HCT116 (cell line): ENCODE measurements at regions not wholly inside any gene's neighbourhood (a gene's known extent, or its start where the extent isn't known, plus 50 kb on each side); places are given as distances from the start of the nearest gene placed in this dataset.

ENCODE experiments used
- ATAC-seq: fragments of 200-7000 bp; cut with Tn5 transposase; 2 replicates; pipeline ENCODE4 v1.9.1; 2020; ENCODE audit warnings: mild to moderate bottlenecking, moderate library complexity
- BruUV-seq: library from RNA; stranded (reverse); fragments of 400-500 nt; replicated peaks from 2 replicates; lab custom pipeline; 2021; lab: Mats Ljungman, UMichigan
- CTCF ChIA-PET: fragments of 300-600 bp; sonication (Branson Sonifier 250); formaldehyde crosslinking; loops from one replicate; lab custom pipeline; 2021; ENCODE audit warnings: antibody characterized with exemption; lab: Charles Lee
- POLR2A ChIA-PET: fragments of 300-600, 350-600 bp; sonication (Branson Sonifier 250); formaldehyde crosslinking; loops from one replicate; lab custom pipeline; 2021; ENCODE audit warnings: antibody characterized with exemption; lab: Charles Lee
- RAD21 ChIA-PET, 2 experiments: fragments of 300-600 bp; sonication (Branson Sonifier 250); formaldehyde crosslinking; loops; one replicate each; lab custom pipeline; 2023; ENCODE audit warnings: low total read pairs in 2 of 2; ENCODE audit not compliant: uncharacterized antibody in 2 of 2, unreplicated experiment in 2 of 2, low non-redundant PET in 1 of 2; lab: Charles Lee
- DNase-seq: peaks from one replicate; pipeline ENCODE4 v3.0.0-alpha.2; 2010; ENCODE audit warnings: low read depth, low spot score
- H2AFZ ChIP-seq: fragments of 200-600 bp; shearing (Covaris generic), sonication (generic); 2 replicates; pipeline ENCODE4 v1.6.1; 2017; ENCODE audit warnings: low read depth, mixed run types, mixed read lengths, antibody characterized with exemption, low read length; ENCODE audit not compliant: poor library complexity, severe bottlenecking
- H3K27ac ChIP-seq: 2 replicates; pipeline ENCODE4 v1.5.1; 2012; ENCODE audit warnings: low read depth, low read length
- H3K27me3 ChIP-seq: fragments of 200-600 bp; sonication (generic); 2 replicates; pipeline ENCODE4 v1.6.1; 2016; ENCODE audit warnings: mixed run types, low read length, mixed read lengths; ENCODE audit not compliant: insufficient read depth
- H3K36me3 ChIP-seq, 2 experiments: fragments of 200-500 bp in 1 of 2; fragments of 200-600 bp in 1 of 2; sonication (Bioruptor generic) in 1 of 2; sonication (generic) in 1 of 2; 2 replicates each; pipeline versions ENCODE4 v1.5.1 to v1.6.1; 2014 to 2016; ENCODE audit warnings: low read length in 2 of 2, inconsistent platforms in 1 of 2, mixed read lengths in 1 of 2, mixed run types in 1 of 2; ENCODE audit not compliant: insufficient read depth in 2 of 2, control insufficient read depth in 1 of 2
- H3K4me1 ChIP-seq, 2 experiments: fragments of 200-600 bp in 1 of 2; sonication (generic) in 1 of 2; 2 replicates each; pipeline versions ENCODE4 v1.5.1 to v1.6.1; 2012 to 2017; ENCODE audit warnings: low read length in 2 of 2, inconsistent platforms in 1 of 2, mild to moderate bottlenecking in 1 of 2, mixed read lengths in 1 of 2, mixed run types in 1 of 2, moderate library complexity in 1 of 2; ENCODE audit not compliant: insufficient read depth in 2 of 2, control insufficient read depth in 1 of 2
- H3K4me2 ChIP-seq: fragments of 200-600 bp; sonication (generic); 2 replicates; pipeline ENCODE4 v1.6.1; 2017; ENCODE audit warnings: mixed run types, low read length, mixed read lengths
- H3K4me3 ChIP-seq, 2 experiments: fragments of 200-600 bp in 1 of 2; sonication (generic) in 1 of 2; replicated peaks in 1 of 2; 2 replicates each; pipeline ENCODE4 v1.5.1; 2011 to 2016; ENCODE audit warnings: low read length in 2 of 2, control low read depth in 1 of 2, low read depth in 1 of 2, mild to moderate bottlenecking in 1 of 2, mixed read lengths in 1 of 2, mixed run types in 1 of 2
- H3K79me2 ChIP-seq: fragments of 200-600 bp; sonication (generic); 2 replicates; pipeline ENCODE4 v1.6.1; 2017; ENCODE audit warnings: mild to moderate bottlenecking, mixed run types, low read length, moderate library complexity, mixed read lengths; ENCODE audit not compliant: insufficient read depth
- H3K9ac ChIP-seq: fragments of 200-600 bp; sonication (generic); 2 replicates; pipeline ENCODE4 v1.6.1; 2016; ENCODE audit warnings: low read length, mixed read lengths
- H3K9me2 ChIP-seq: fragments of 200-600 bp; sonication (generic), shearing (Covaris generic); 2 replicates; pipeline ENCODE4 v1.6.1; 2017; ENCODE audit warnings: mixed run types, mild to moderate bottlenecking, moderate library complexity; ENCODE audit not compliant: insufficient read depth
- H3K9me3 ChIP-seq, 2 experiments: fragments of 200-500 bp in 1 of 2; fragments of 200-600 bp in 1 of 2; sonication (Bioruptor generic) in 1 of 2; sonication (generic) in 1 of 2; 2 replicates each; pipeline ENCODE4 v1.6.1; 2014 to 2017; ENCODE audit warnings: low read length in 2 of 2, mixed read lengths in 2 of 2, inconsistent platforms in 1 of 2, low read depth in 1 of 2, mild to moderate bottlenecking in 1 of 2, mixed run types in 1 of 2, moderate library complexity in 1 of 2; ENCODE audit not compliant: control insufficient read depth in 1 of 2, insufficient read depth in 1 of 2
- H4K20me1 ChIP-seq: fragments of 200-600 bp; sonication (generic), shearing (Covaris generic); 2 replicates; pipeline ENCODE4 v1.6.1; 2017; ENCODE audit warnings: mixed run types, mild to moderate bottlenecking, moderate library complexity; ENCODE audit not compliant: insufficient read depth
- ATF3 ChIP-seq: IDR thresholded peaks from 2 replicates; pipeline ENCODE4 v1.6.1; 2012
- CBX3 ChIP-seq: IDR thresholded peaks from 2 replicates; pipeline ENCODE4 v1.6.1; 2012; ENCODE audit warnings: low read depth
- FOSL1 ChIP-seq: IDR thresholded peaks from 2 replicates; pipeline ENCODE4 v1.6.1; 2012; ENCODE audit warnings: low read depth
- SIN3A ChIP-seq: IDR thresholded peaks from 2 replicates; pipeline ENCODE4 v1.6.1; 2012; ENCODE audit warnings: low read depth
- SP1 ChIP-seq: IDR thresholded peaks from 2 replicates; pipeline ENCODE4 v1.6.1; 2012; ENCODE audit warnings: low read depth
- SRF ChIP-seq: IDR thresholded peaks from 2 replicates; pipeline ENCODE4 v1.6.1; 2012; ENCODE audit warnings: low read depth
- intact Hi-C: fragments of 100-400 bp; cut with micrococcal nuclease; formaldehyde crosslinking; loops from 2 replicates; pipeline ENCODE4 v1.10.0; 2022
- TF ChIP-seq, protein P1 (sequence below), 3 experiments: fragments of 200-600 bp in 1 of 3; sonication (generic) in 1 of 3; IDR thresholded peaks in 2 of 3; conservative IDR thresholded peaks in 1 of 3; 2 replicates each; pipeline ENCODE4 v1.5.1; 2012 to 2017; ENCODE audit warnings: low read depth in 2 of 3, low read length in 2 of 3, antibody characterized with exemption in 1 of 3, borderline replicate concordance in 1 of 3, control low read depth in 1 of 3, mild to moderate bottlenecking in 1 of 3, mixed read lengths in 1 of 3, mixed run types in 1 of 3, moderate library complexity in 1 of 3; ENCODE audit not compliant: insufficient read depth in 1 of 3
- TF ChIP-seq, protein P2 (sequence below): IDR thresholded peaks from 2 replicates; pipeline ENCODE4 v1.6.1; 2011; ENCODE audit warnings: mild to moderate bottlenecking, low read length, moderate library complexity; ENCODE audit not compliant: insufficient replicate concordance; ENCODE audit errors: extremely low read depth

DNA sequence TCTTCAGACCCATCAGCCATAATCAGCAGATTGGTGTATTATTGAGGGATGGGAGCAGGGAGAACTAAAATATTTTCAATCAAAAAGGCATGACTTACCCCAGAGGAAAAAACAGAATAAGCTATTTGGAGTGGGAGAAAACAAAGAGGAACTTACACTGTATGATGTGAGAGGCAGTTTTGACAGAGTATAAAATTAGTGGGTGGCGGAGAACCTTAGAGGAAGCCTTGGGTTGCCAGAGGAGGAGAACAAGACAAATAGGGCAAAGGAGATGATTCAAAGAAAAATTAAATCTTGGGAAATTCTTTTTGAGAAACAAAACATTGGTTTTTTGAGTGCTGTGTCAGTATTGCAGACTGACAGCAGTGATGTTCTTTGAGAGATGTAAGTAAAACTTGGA lies 285.0 kb downstream of the C11orf87 start:
- Histone ChIP-seq H3K27ac (no peak overlapping the region), H4K20me1 (no peaks in the 10 kb centered on the region), H3K79me2 (no peaks in the 10 kb centered on the region), H3K36me3 (no peaks in the 10 kb centered on the region), H3K9me2 (no peaks in the 10 kb centered on the region), H3K9me3 (no peaks in the 10 kb centered on the region), H3K27me3 (no peaks in the 10 kb centered on the region), H3K9ac (no peak overlapping the region), H3K4me2 (no peak overlapping the region), H3K4me1 (no peaks in the 10 kb centered on the region), H2AFZ (no peak overlapping the region), H3K4me3 (no peak overlapping the region)
- CTCF ChIA-PET, result interaction anchor here (0.7 kb wide), 1 partner anchor 977 kb away, joined by 3 read pairs; no protein-coding TSS in a partner anchor
- ATAC-seq (no peak), DNase-seq (no peak)
- intact Hi-C loops, result loop anchor here (10.0 kb wide), 1 partner anchor 228 kb away; no protein-coding TSS in a partner anchor
- no TSS peak for BruUV-seq
- TF ChIP-seq SIN3A (no peak), CBX3 (no peak), SP1 (no peak), SRF (no peak), ATF3 (no peak), FOSL1 (no peak)
- TF ChIP-seq, protein P1, sequence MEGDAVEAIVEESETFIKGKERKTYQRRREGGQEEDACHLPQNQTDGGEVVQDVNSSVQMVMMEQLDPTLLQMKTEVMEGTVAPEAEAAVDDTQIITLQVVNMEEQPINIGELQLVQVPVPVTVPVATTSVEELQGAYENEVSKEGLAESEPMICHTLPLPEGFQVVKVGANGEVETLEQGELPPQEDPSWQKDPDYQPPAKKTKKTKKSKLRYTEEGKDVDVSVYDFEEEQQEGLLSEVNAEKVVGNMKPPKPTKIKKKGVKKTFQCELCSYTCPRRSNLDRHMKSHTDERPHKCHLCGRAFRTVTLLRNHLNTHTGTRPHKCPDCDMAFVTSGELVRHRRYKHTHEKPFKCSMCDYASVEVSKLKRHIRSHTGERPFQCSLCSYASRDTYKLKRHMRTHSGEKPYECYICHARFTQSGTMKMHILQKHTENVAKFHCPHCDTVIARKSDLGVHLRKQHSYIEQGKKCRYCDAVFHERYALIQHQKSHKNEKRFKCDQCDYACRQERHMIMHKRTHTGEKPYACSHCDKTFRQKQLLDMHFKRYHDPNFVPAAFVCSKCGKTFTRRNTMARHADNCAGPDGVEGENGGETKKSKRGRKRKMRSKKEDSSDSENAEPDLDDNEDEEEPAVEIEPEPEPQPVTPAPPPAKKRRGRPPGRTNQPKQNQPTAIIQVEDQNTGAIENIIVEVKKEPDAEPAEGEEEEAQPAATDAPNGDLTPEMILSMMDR (IDR thresholded peaks at IDR 0.05 in 2 of 3, conservative IDR thresholded peaks at IDR 0.05 in 1 of 3; ENCODE audit: borderline replicate concordance in 1 of 3, insufficient read depth in 1 of 3, low read depth in 2 of 3, low read length in 2 of 3), result no peak
- TF ChIP-seq, protein P2, sequence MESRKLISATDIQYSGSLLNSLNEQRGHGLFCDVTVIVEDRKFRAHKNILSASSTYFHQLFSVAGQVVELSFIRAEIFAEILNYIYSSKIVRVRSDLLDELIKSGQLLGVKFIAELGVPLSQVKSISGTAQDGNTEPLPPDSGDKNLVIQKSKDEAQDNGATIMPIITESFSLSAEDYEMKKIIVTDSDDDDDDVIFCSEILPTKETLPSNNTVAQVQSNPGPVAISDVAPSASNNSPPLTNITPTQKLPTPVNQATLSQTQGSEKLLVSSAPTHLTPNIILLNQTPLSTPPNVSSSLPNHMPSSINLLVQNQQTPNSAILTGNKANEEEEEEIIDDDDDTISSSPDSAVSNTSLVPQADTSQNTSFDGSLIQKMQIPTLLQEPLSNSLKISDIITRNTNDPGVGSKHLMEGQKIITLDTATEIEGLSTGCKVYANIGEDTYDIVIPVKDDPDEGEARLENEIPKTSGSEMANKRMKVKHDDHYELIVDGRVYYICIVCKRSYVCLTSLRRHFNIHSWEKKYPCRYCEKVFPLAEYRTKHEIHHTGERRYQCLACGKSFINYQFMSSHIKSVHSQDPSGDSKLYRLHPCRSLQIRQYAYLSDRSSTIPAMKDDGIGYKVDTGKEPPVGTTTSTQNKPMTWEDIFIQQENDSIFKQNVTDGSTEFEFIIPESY, result no peak
- RAD21 ChIA-PET, result no interaction called here
- POLR2A ChIA-PET, result no interaction called here
